DOHH2 (cell line): ENCODE measurements at regions not wholly inside any gene's neighbourhood (a gene's known extent, or its start where the extent isn't known, plus 50 kb on each side); places are given as distances from the start of the nearest gene placed in this dataset.

Experiments used
- CTCF ChIP-seq: fragments of 200-600 bp; sonication (generic); IDR thresholded peaks from one replicate; pipeline ENCODE4 v1.5.1; 2014; ENCODE audit warnings: antibody characterized with exemption, mild to moderate bottlenecking, low read depth, low read length; ENCODE audit not compliant: poor library complexity, severe bottlenecking
- EZH2phosphoT487 ChIP-seq: fragments of 200-600 bp; sonication (generic); IDR thresholded peaks from 2 replicates; pipeline ENCODE4 v1.6.1; 2017; ENCODE audit warnings: borderline replicate concordance, mild to moderate bottlenecking, antibody characterized with exemption, low read length, moderate library complexity, mixed read lengths

GRCh38 chr3:165439765-165440164, 243.6 kb upstream of the SLITRK3 start:
- no peak for TF ChIP-seq CTCF
- no peak for TF ChIP-seq EZH2phosphoT487
